Fibroblast of lung (primary cell): ENCODE measurements at regions not wholly inside any gene's neighbourhood (a gene's known extent, or its start where the extent isn't known, plus 50 kb on each side); places are given as distances from the start of the nearest gene placed in this dataset.

Source experiments
- CTCF ChIP-seq, 2 donors: IDR thresholded peaks in 1 of 2; conservative IDR thresholded peaks in 1 of 2; 1 replicate in 1 of 2; 2 replicates in 1 of 2; pipeline ENCODE4 v1.5.1; 2011 to 2012; ENCODE audit warnings: low read length in 2 of 2, control low read depth in 1 of 2, inconsistent platforms in 1 of 2, low read depth in 1 of 2, mild to moderate bottlenecking in 1 of 2
- EZH2 ChIP-seq: IDR thresholded peaks from 2 replicates; pipeline ENCODE4 v1.5.1; 2012; ENCODE audit warnings: low read length, control low read depth, mild to moderate bottlenecking; ENCODE audit errors: missing control alignments

DNA sequence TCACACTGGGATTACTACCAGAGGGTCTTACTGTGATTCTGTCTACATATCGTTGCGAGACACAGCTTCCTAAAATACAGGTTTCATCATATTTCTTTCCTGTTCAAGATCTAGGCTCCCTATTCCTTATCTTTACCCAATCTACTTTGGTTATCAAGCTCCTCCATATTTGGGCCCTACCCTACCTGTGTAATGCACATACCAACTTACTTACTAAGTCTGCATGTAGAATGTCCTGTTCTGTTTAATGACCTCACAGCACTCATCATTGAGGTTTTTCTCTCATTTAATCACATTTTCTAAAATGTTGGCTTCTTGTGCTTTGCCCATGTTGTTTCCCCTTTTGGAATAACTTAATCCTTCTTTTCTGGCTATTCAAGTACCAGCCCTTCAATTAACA lies 551.1 kb downstream of the ZEB2 start:
- no peak for TF ChIP-seq CTCF (conservative IDR thresholded peaks at IDR 0.05 in 1 of 2, IDR thresholded peaks at IDR 0.05 in 1 of 2; ENCODE audit: low read depth in 1 of 2, low read length in 2 of 2)
- TF ChIP-seq EZH2: no peak
